ENCODE measurements at regions not wholly inside any gene's neighbourhood (a gene's known extent, or its start where the extent isn't known, plus 50 kb on each side); places are given as distances from the start of the nearest gene placed in this dataset.

- TF ChIP-seq, protein P1, sequence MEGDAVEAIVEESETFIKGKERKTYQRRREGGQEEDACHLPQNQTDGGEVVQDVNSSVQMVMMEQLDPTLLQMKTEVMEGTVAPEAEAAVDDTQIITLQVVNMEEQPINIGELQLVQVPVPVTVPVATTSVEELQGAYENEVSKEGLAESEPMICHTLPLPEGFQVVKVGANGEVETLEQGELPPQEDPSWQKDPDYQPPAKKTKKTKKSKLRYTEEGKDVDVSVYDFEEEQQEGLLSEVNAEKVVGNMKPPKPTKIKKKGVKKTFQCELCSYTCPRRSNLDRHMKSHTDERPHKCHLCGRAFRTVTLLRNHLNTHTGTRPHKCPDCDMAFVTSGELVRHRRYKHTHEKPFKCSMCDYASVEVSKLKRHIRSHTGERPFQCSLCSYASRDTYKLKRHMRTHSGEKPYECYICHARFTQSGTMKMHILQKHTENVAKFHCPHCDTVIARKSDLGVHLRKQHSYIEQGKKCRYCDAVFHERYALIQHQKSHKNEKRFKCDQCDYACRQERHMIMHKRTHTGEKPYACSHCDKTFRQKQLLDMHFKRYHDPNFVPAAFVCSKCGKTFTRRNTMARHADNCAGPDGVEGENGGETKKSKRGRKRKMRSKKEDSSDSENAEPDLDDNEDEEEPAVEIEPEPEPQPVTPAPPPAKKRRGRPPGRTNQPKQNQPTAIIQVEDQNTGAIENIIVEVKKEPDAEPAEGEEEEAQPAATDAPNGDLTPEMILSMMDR (conservative IDR thresholded peaks at IDR 0.05) = no peak
- TF ChIP-seq ZFX (IDR thresholded peaks at IDR 0.05) = no peak
These were observed 133.6 kb downstream of the SH3BGRL2 start for GRCh38 chr6:79764747-79765146.
